H9 (cell line): ENCODE measurements at regions not wholly inside any gene's neighbourhood (a gene's known extent, or its start where the extent isn't known, plus 50 kb on each side); places are given as distances from the start of the nearest gene placed in this dataset.

Experiments used
- DNase-seq: peaks from one replicate; pipeline ENCODE4 v3.0.0-alpha.2; 2017
- H2AFZ ChIP-seq: one replicate; pipeline ENCODE4 v1.6.1; 2013; ENCODE audit warnings: mild to moderate bottlenecking, low read length, control low read depth, moderate library complexity
- H2AK5ac ChIP-seq: 2 replicates; pipeline ENCODE4 v1.6.1; 2013; ENCODE audit warnings: low read length, control low read depth, mixed read lengths; ENCODE audit not compliant: insufficient read length
- H2BK120ac ChIP-seq: one replicate; pipeline ENCODE4 v1.6.1; 2013; ENCODE audit warnings: low read depth, mild to moderate bottlenecking, low read length, control low read depth, inconsistent platforms; ENCODE audit not compliant: poor library complexity, severe bottlenecking
- H2BK12ac ChIP-seq: 2 replicates; pipeline ENCODE4 v1.6.1; 2013; ENCODE audit warnings: low read length, control low read depth, mixed read lengths, low read depth; ENCODE audit not compliant: insufficient read length
- H2BK15ac ChIP-seq: 2 replicates; pipeline ENCODE4 v1.6.1; 2013; ENCODE audit warnings: low read depth, low read length, control low read depth
- H2BK20ac ChIP-seq: one replicate; pipeline ENCODE4 v1.6.1; 2013; ENCODE audit warnings: low read depth, mild to moderate bottlenecking, low read length, control low read depth, inconsistent platforms; ENCODE audit not compliant: poor library complexity, severe bottlenecking
- H2BK5ac ChIP-seq: 2 replicates; pipeline ENCODE4 v1.6.1; 2013; ENCODE audit warnings: low read length, control low read depth, mixed read lengths; ENCODE audit not compliant: insufficient read length
- H3K14ac ChIP-seq: 2 replicates; pipeline ENCODE4 v1.6.1; 2013; ENCODE audit warnings: low read length, control low read depth; ENCODE audit not compliant: insufficient read depth
- H3K18ac ChIP-seq: 2 replicates; pipeline ENCODE4 v1.6.1; 2013; ENCODE audit warnings: low read depth, mild to moderate bottlenecking, mixed read lengths, low read length, control low read depth; ENCODE audit not compliant: insufficient read length
- H3K23ac ChIP-seq: 2 replicates; pipeline ENCODE4 v1.6.1; 2013; ENCODE audit warnings: low read length, control low read depth, mixed read lengths, low read depth; ENCODE audit not compliant: insufficient read length
- H3K23me2 ChIP-seq: 2 replicates; pipeline ENCODE4 v1.6.1; 2013; ENCODE audit warnings: low read depth, mild to moderate bottlenecking, mixed read lengths, low read length, control low read depth; ENCODE audit not compliant: insufficient read length, poor library complexity, severe bottlenecking
- H3K27ac ChIP-seq: 2 replicates; pipeline ENCODE4 v1.5.1; 2013; ENCODE audit warnings: low read length, control low read depth, mixed read lengths, low read depth; ENCODE audit not compliant: insufficient read length
- H3K27me3 ChIP-seq: 2 replicates; pipeline ENCODE4 v1.6.1; 2013; ENCODE audit warnings: low read length, control low read depth, inconsistent platforms; ENCODE audit not compliant: insufficient read depth
- H3K4ac ChIP-seq: 2 replicates; pipeline ENCODE4 v1.6.1; 2013; ENCODE audit warnings: low read depth, mild to moderate bottlenecking, control low read depth, inconsistent platforms, low read length, moderate library complexity
- H3K4me1 ChIP-seq: 2 replicates; pipeline ENCODE4 v1.6.1; 2013; ENCODE audit warnings: low read length, control low read depth, inconsistent platforms; ENCODE audit not compliant: insufficient read depth
- H3K4me2 ChIP-seq: 2 replicates; pipeline ENCODE4 v1.6.1; 2013; ENCODE audit warnings: low read length, control low read depth, mixed read lengths; ENCODE audit not compliant: insufficient read length, insufficient read depth
- H3K56ac ChIP-seq: 2 replicates; pipeline ENCODE4 v1.6.1; 2013; ENCODE audit warnings: low read depth, mild to moderate bottlenecking, mixed read lengths, low read length, control low read depth; ENCODE audit not compliant: insufficient read length
- H3K79me1 ChIP-seq: 2 replicates; pipeline ENCODE4 v1.6.1; 2013; ENCODE audit warnings: low read depth, mild to moderate bottlenecking, moderate library complexity, low read length, control low read depth, inconsistent platforms; ENCODE audit not compliant: insufficient read depth, poor library complexity, severe bottlenecking
- H3K79me2 ChIP-seq: 2 replicates; pipeline ENCODE4 v1.6.1; 2013; ENCODE audit warnings: low read length, control low read depth, inconsistent platforms; ENCODE audit not compliant: insufficient read depth
- H3K9ac ChIP-seq: 2 replicates; pipeline ENCODE4 v1.6.1; 2013; ENCODE audit warnings: low read length, control low read depth, mixed read lengths; ENCODE audit not compliant: insufficient read length; ENCODE audit errors: extremely low read depth
- H3K9me3 ChIP-seq: one replicate; pipeline ENCODE4 v1.6.1; 2013; ENCODE audit warnings: low read depth, low read length, inconsistent platforms; ENCODE audit not compliant: control insufficient read depth
- H3T11ph ChIP-seq: one replicate; pipeline ENCODE4 v1.6.1; 2013; ENCODE audit warnings: mild to moderate bottlenecking, low read length, control low read depth, inconsistent platforms
- H4K20me1 ChIP-seq: one replicate; pipeline ENCODE4 v1.6.1; 2013; ENCODE audit not compliant: control insufficient read depth, insufficient read length, insufficient read depth
- H4K5ac ChIP-seq: 2 replicates; pipeline ENCODE4 v1.6.1; 2013; ENCODE audit warnings: low read depth, mild to moderate bottlenecking, mixed read lengths, low read length, control low read depth; ENCODE audit not compliant: insufficient read length
- H4K8ac ChIP-seq: replicated peaks from 2 replicates; pipeline ENCODE4 v1.6.1; 2013; ENCODE audit warnings: low read length, control low read depth, mixed read lengths, low read depth; ENCODE audit not compliant: insufficient read length
- H4K91ac ChIP-seq: 2 replicates; pipeline ENCODE4 v1.6.1; 2013; ENCODE audit warnings: low read depth, mild to moderate bottlenecking, moderate library complexity, mixed read lengths, low read length, control low read depth; ENCODE audit not compliant: insufficient read length
- H3K27ac Mint-ChIP-seq, 3 experiments: 2 replicates in 2 of 3; 3 replicates in 1 of 3; pipeline ENCODE4 v1.8.0; 2020 to 2021; ENCODE audit warnings: mixed read lengths in 3 of 3, mild to moderate bottlenecking in 1 of 3, moderate library complexity in 1 of 3
- H3K27me3 Mint-ChIP-seq: 2 replicates; pipeline ENCODE4 v1.8.0; 2021; ENCODE audit warnings: low read depth, mild to moderate bottlenecking, moderate library complexity, mixed read lengths
- H3K36me3 Mint-ChIP-seq, 3 experiments: 2 replicates in 2 of 3; 3 replicates in 1 of 3; pipeline ENCODE4 v1.8.0; 2020 to 2021; ENCODE audit warnings: low read depth in 3 of 3, mixed read lengths in 3 of 3; ENCODE audit not compliant: insufficient read depth in 1 of 3
- H3K4me1 Mint-ChIP-seq, 2 experiments: 2 replicates each; pipeline ENCODE4 v1.8.0; 2020; ENCODE audit warnings: mixed read lengths in 2 of 2
- H3K4me3 Mint-ChIP-seq, 2 experiments: 2 replicates in 1 of 2; 3 replicates in 1 of 2; pipeline ENCODE4 v1.8.0; 2020 to 2021; ENCODE audit warnings: mild to moderate bottlenecking in 2 of 2, mixed read lengths in 2 of 2, moderate library complexity in 1 of 2
- H3K9me3 Mint-ChIP-seq, 2 experiments: 2 replicates in 1 of 2; 3 replicates in 1 of 2; pipeline ENCODE4 v1.8.0; 2020; ENCODE audit warnings: mild to moderate bottlenecking in 2 of 2, mixed read lengths in 2 of 2, moderate library complexity in 1 of 2
- CTCF ChIP-seq: fragments of 200-600 bp; sonication (generic); conservative IDR thresholded peaks from 3 replicates; pipeline ENCODE4 v1.8.0; 2021; ENCODE audit warnings: antibody characterized with exemption, mild to moderate bottlenecking
- WGBS: extraction: QIAGEN DNeasy Blood & Tissue Kit; methylation state at CpG from one replicate; pipeline ENCODE4 v1.1.7; 2013; ENCODE audit warnings: missing lambda C conversion rate, low lambda C conversion rate, mixed read lengths; ENCODE audit not compliant: insufficient read length; ENCODE audit errors: extremely low coverage; 5-methylcytosine and 5-hydroxymethylcytosine counted together

- Histone ChIP-seq H2AFZ (no peak overlapping the region), H2BK12ac (no peak overlapping the region), H4K20me1 (no peaks in the 10 kb centered on the region), H3K4me1 (no peaks in the 10 kb centered on the region; the same call in 1 of the 2 replicates), H2AK5ac (no peak overlapping the region), H3K4me2 (no peak overlapping the region), H2BK5ac (no peak overlapping the region), H3K4ac (no peak overlapping the region), H3K9ac (no peak overlapping the region), H2BK20ac (no peak overlapping the region), H4K5ac (no peak overlapping the region), H3T11ph (no peak overlapping the region), H3K18ac (no peak overlapping the region), H2BK15ac (no peak overlapping the region), H3K23ac (no peak overlapping the region), H3K56ac (no peak overlapping the region), H3K27ac (no peak overlapping the region), H3K27me3 (no peaks in the 10 kb centered on the region), H3K79me1 (no peaks in the 10 kb centered on the region), H3K9me3 (no peaks in the 10 kb centered on the region), H3K14ac (no peak overlapping the region), H3K79me2 (no peaks in the 10 kb centered on the region), H4K91ac (no peak overlapping the region), H3K23me2 (no peaks in the 10 kb centered on the region), H4K8ac (no peak overlapping the region), H2BK120ac (no peak overlapping the region)
- H3K27ac Mint-ChIP-seq, result peak overlapping the region in 1 of 3 experiments; percentile 20; a peak in 1 of 7 replicates
- peaks cover 9% of the 10 kb centered on the region for H3K27me3 Mint-ChIP-seq
- peaks cover under 1 to 4% (median 2%) of the 10 kb centered on the region in 3 experiments; a peak in 3 of 7 replicates for H3K36me3 Mint-ChIP-seq
- no peak for DNase-seq
- H3K9me3 Mint-ChIP-seq, result peaks cover 6 to 7% of the 10 kb centered on the region in 2 experiments
- no CpG with 5 or more reads among the region's 8 CpGs for WGBS
- no peak overlapping the region for H3K4me3 Mint-ChIP-seq
- H3K4me1 Mint-ChIP-seq, result peaks cover 8 to 22% of the 10 kb centered on the region in 2 experiments
- no peak for TF ChIP-seq CTCF
Observed at GRCh38 chr1:30649321-30649991, 73.9 kb downstream of the MATN1 start.
